ENCODE measurements at regions not wholly inside any gene's neighbourhood (a gene's known extent, or its start where the extent isn't known, plus 50 kb on each side); places are given as distances from the start of the nearest gene placed in this dataset.
"Not testable (repeated sequence)": the region's sequence is repeated elsewhere in the genome, so short reads cannot be mapped to it uniquely, and the experiment has no call there.

DNA sequence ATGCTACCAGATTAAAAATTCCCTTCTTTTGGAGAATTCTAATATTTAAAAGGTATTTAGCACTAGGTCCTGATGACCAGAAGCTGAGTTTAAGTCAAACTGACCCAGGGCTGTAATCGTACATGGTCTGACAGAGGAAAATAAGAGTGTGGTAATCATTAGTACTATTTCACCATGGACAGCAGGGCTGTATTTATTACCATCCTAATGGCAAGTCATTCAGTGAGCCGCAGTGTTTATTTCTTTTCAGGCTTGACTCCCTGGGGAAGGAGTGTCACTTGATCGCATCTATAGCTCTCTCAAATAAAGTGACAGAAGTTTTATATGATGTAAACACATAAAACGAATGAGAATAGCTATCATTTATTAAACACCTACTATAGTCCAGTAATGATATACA, 261.8 kb downstream of the BTG1 start:
- no peak for DNase-seq

DNA sequence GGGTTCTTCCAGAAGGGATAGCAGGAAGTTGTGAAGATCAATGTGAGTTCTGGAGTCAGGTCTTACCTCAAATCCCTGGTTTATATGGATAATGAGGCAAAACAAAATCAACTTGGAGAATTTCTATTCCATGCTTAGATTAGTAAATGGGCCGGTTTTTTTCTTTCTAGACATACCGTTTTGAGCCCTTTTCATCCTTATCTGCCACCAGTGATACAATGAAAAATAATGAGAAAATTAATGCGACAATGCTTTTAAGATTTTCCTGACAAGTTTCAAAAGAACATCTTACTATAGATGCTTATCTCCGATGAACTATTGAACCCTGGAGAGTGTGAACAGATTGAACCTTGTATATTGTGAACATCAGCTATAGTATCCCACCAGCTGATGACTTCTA, 262.7 kb downstream of the BTG1 start:
- DNase-seq = no peak

- DNase-seq = no peak
Measured at GRCh38 chr12:91880528-91880927, 265.1 kb downstream of the BTG1 start.

- no peak for DNase-seq
Measured at GRCh38 chr12:91877456-91878235, 268.0 kb downstream of the BTG1 start.

DNA sequence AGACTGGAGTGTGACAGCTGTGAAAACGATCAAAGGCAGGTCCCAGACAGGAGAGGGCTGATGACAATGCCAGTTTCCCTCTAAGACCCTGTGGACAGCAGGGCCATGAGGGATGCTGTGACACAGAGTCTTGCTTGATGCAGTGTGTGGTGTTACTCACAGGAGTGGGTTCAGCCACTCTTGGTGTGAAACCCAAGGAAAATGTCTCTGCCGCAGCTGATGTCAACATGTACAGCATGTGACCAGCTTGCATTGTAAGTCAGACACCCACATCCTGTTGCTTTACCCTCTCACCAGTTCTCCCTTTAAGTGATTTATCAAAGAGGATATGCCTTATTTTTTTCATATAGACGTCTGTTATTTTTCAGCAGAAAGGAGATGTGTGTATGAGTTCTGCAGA, 268.6 kb downstream of the BTG1 start:
- no peak for DNase-seq

GRCh38 chr12:91875671-91876070, 270.0 kb downstream of the BTG1 start:
- DNase-seq = not testable (repeated sequence)

DNA sequence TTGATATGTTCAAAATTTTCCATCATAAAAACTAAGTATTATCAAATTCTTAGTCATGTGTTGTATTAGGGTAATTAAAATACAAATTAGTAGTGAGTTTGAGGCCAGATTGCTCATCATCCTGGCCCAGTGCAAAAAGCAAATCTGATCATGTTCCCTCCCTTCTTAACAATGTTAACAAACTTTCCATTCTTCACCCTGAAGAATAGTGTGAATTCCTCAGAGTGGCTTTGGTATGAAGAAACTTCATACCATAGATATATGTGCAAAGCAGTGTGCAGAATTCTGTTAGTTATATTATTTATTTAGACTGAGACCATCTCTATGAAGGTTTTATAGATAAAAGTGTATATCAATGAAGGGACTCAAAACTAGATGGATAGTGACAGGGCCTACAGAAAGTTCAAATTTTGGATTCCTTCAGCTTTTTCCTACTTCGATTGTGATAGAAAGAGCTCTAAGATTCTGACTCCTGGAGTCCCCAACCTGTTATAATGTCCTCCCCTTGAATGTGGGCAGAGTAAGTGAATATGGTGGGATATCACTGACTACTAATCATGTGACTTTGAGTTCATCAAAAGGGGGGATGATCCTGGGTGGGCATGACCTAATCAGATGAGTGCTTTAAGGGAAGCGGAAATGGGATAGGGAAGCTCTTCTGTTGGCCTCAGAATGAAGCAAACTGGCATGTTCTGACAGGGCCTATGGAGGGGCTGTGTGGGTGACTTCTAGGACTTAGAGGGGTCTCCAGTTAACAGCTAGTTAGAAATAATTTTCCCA, 271.4 kb downstream of the BTG1 start:
- no peak for DNase-seq

GRCh38 chr12:91871751-91872150, 273.9 kb downstream of the BTG1 start:
- no peak for DNase-seq

DNA sequence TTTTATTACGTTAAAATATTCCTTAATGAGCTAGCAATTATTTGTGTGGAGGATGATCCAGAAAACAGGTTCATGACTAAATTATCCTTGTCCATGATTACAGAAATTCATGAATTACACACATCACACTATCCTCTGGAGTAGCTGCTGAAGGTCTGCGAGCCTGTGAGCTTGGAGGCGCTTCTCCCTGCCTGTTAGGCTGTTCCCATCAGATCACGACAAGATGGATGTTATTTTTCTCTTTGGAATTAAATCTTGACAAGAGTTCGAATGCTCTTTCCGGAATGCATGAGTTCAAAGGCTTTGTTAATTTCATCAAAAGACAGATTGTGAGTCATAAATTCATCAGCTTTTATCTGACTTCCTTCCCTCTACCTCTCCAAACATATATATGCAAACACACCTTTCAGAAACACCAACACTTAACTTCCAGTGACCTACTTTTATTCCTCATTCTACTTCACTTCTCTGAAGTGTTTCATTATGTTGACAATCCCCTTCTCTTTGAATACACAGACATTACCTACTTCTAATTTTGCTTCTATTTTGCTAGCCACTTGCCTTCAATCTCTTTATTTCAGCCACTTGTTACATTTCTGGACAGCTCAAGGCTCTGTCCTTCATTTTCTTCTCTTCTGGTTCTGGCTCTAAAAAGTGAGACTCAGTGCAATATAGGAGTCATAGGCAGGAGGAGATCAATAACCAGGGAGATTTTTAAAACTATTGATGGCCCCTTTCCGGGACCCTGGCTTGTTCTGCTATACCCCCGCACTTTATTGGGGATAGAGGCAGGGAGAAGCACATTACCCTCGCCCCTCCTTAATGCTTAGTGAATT, 274.6 kb downstream of the BTG1 start:
- no peak for DNase-seq

DNA sequence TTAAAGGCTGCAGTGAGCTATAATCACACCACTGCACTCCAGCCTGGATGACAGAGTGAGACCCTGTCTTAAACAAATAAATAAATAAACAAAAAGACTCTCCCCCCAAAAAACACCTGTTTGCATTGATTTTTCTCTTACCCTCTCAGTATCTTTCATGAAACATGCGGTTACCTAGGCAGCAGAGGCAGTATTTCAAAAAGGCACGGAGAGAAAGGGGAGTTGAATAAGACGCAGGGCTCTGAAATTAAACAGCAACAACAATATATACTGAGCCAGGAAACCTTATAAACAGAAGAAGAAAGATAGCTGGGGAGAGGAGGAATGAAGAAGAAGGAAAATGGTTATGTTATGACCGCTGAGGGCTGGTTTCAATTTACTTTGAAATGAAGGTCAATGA, 277.6 kb downstream of the BTG1 start:
- no peak for DNase-seq

- DNase-seq = no peak
Measured at GRCh38 chr12:91866566-91866965, 279.1 kb downstream of the BTG1 start.

DNA sequence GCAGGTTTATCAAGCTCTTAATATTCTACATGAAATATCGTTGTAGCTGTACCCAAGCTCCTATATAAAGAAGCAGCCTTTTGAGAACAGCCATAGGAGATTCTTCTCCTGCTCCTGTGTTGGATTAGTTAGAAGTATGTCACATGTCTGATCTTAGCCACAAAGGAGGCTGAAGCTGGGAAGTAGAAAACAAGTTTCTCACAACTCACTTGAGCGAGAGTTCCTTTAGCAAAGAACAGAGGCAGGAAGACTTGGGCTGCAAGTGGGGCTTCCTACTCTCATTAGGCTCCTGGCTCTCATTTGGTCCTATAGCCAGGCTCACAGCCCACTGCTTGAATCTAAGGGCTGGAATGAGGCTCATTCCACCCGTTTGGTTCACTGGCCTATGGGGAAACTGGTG, 281.9 kb downstream of the BTG1 start:
- no peak for DNase-seq

DNA sequence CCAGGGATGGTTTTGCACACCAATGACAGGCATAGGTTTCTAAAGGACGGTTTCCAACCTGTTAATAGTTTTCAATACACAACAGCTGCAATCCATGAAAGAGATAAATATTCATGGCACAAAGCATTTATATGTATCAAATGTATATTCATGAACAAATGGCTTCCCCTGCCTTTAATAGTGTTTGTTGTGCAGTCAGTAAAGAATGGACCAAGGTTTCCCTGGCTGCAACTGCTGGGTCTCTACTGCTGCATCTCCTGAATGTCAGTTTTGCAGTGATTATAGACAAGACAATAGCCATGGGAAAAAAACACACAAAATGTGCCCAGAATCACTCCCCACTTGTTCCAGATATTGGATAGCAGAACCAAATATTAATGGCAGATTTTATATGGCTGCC, 284.1 kb downstream of the BTG1 start:
- DNase-seq = no peak

GRCh38 chr12:91859347-91859746, 286.3 kb downstream of the BTG1 start:
- no peak for DNase-seq

DNA sequence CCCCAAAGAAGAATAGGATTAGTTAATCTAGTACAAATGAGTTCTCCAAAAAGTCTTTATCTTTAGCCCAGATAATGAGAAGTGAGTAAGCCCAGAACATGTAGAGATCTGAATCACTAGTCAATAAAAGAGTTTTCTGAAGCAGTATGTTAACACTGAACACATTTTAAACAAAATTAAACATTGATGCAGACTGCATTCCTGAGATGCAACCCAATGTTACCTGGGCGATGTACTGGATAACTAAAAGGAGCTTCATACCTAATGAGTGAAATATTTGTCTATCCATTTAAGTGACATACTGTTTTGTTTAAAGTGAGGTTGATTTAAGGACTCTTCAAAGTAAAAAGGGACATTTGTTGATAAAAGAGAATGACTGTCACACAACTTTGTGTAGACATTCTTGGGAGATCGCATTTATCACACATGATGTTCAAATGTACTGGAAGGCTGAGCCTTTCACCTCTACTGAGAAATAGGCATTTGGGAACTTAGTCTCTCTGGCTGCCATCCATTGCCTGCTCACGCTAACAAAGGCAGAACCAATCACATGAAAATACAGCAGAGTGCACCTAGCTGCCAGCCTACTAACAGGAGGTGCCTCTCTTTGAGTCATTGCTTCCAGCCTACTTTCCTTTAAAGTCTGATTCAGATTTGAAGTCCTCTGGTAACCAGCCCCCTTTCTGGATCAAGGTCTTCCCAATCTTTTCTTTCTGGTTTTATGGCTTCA, 287.7 kb downstream of the BTG1 start:
- no peak for DNase-seq

DNA sequence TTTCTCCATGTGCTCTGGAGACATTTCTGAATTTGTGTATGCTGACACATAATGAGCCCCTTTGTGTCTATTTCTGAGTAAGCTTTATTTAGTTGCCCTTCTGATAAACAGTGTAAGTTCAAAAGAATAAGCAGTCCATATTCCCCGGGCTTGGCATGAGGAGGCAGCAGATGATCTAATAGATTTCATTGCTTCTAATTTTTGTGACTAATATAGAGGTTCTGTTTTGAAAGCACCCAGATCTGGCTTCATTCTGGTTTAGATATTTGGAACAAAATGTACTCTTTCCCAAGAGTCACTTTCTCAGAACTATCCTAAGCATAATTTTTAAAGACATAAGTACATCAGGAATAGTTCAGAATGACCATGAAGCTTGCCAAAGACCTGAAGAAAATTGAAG, 290.9 kb downstream of the BTG1 start:
- no peak for DNase-seq

- DNase-seq = no peak
Measured at GRCh38 chr12:91853350-91854127, 292.1 kb downstream of the BTG1 start.

- no peak for DNase-seq
Measured at GRCh38 chr12:91852634-91853033, 293.0 kb downstream of the BTG1 start.

- DNase-seq = no peak
Measured at GRCh38 chr12:91851741-91852477, 293.7 kb downstream of the BTG1 start.

DNA sequence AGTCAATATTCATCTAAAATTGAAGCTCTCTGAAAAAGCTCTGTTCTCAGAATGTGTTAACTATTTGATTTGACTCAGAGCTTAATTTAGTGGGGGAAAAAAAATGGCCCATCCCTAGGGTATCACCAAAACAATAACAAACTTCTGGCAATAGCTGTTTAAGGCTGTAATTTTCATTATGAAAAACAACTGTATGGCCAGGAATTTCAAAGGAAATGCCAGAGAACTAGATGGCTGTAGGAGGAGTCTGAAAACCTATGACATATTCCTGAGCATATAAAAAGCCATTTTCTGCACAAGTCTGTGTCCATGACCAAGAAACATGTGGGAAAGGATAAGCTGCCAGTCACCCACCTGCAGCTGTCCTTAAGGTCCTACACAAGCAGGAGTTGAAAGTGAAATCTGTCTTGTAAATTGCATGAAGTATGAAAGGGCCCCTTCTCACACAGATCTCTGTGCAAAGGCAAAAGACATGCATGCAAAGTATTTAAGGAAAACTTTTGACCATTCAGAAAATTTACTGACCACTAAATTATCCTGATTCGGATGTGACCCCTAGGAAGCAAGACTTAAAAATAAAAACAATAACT, 299.1 kb downstream of the BTG1 start:
- no peak for DNase-seq

- no peak for DNase-seq
Measured at GRCh38 chr12:91845365-91845764, 300.3 kb downstream of the BTG1 start.
